ENCODE measurements at regions not wholly inside any gene's neighbourhood (a gene's known extent, or its start where the extent isn't known, plus 50 kb on each side); places are given as distances from the start of the nearest gene placed in this dataset.

DNA sequence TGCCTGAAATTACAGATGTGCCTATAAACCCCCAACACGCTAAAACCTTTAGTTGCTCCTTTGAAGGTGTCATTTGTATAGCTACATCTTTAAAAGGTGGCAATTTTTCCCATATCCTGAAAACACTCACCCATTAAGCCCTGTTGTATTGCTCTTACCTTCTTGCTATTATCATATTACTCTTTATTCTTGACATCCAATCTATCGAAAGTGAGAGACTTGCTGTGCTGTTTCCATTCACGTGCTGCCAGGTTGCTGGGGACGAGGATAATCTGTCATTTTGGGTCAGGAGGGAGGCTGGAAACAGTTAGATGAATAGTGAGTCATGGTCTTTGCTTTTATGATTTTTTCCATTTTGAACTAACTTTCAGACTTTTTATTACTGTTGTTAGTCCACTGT is 213.0 kb upstream of the PRMT6 start:
- no peak for TF ChIP-seq CTCF (conservative IDR thresholded peaks at IDR 0.05; ENCODE audit: low read length)
- no peak for TF ChIP-seq EZH2phosphoT487 (IDR thresholded peaks at IDR 0.05; ENCODE audit: borderline replicate concordance)
